ENCODE measurements at regions not wholly inside any gene's neighbourhood (a gene's known extent, or its start where the extent isn't known, plus 50 kb on each side); places are given as distances from the start of the nearest gene placed in this dataset.

- H3K36me3 Mint-ChIP-seq (ENCODE audit: insufficient read depth in 1 of 3, low read depth in 3 of 3) = peaks cover 0 to 4% (median 0%) of the 10 kb centered on the region in 3 experiments; a peak in 3 of 7 replicates
- H3K9me3 ChIP-seq (ENCODE audit: control insufficient read depth, low read depth, low read length) = no peaks in the 10 kb centered on the region
- no peaks in the 10 kb centered on the region for H3K79me1 ChIP-seq (ENCODE audit: insufficient read depth, low read depth, low read length, poor library complexity, severe bottlenecking)
- H3K23me2 ChIP-seq (ENCODE audit: insufficient read length, low read depth, low read length, poor library complexity, severe bottlenecking) = no peaks in the 10 kb centered on the region
- H3K4me3 Mint-ChIP-seq = no peak overlapping the region
- H2BK15ac ChIP-seq (ENCODE audit: low read depth, low read length) = no peak overlapping the region
- H3K4me1 Mint-ChIP-seq = peaks cover 8 to 9% of the 10 kb centered on the region in 2 experiments
- H3K14ac ChIP-seq (ENCODE audit: insufficient read depth, low read length) = no peak overlapping the region
- H3K9ac ChIP-seq (ENCODE audit: extremely low read depth, insufficient read length, low read length) = no peak overlapping the region
- no peak for TF ChIP-seq CTCF (conservative IDR thresholded peaks at IDR 0.05)
- no peaks in the 10 kb centered on the region for H3K27me3 ChIP-seq (ENCODE audit: insufficient read depth, low read length)
- no peak overlapping the region for H2BK20ac ChIP-seq (ENCODE audit: low read depth, low read length, poor library complexity, severe bottlenecking)
- no peaks in the 10 kb centered on the region for H3K79me2 ChIP-seq (ENCODE audit: insufficient read depth, low read length)
- H3K27ac ChIP-seq (ENCODE audit: insufficient read length, low read depth, low read length) = no peak overlapping the region
- no peak overlapping the region for H4K5ac ChIP-seq (ENCODE audit: insufficient read length, low read depth, low read length)
- WGBS (ENCODE audit: extremely low coverage, insufficient read length, low lambda C conversion rate) = no CpG with 5 or more reads among the region's 1 CpG
- peaks cover 4 to 5% of the 10 kb centered on the region in 2 experiments; a peak in 4 of 5 replicates for H3K9me3 Mint-ChIP-seq
- peaks cover 3% of the 10 kb centered on the region; the same call in 1 of the 2 replicates for H3K27me3 Mint-ChIP-seq (ENCODE audit: low read depth)
- no peaks in the 10 kb centered on the region for H4K20me1 ChIP-seq (ENCODE audit: control insufficient read depth, insufficient read depth, insufficient read length)
- H2BK120ac ChIP-seq (ENCODE audit: low read depth, low read length, poor library complexity, severe bottlenecking) = no peak overlapping the region
- no peak overlapping the region for H4K8ac ChIP-seq (replicated peaks; ENCODE audit: insufficient read length, low read depth, low read length)
- no peak overlapping the region for H3K56ac ChIP-seq (ENCODE audit: insufficient read length, low read depth, low read length)
- no peak overlapping the region for H3K23ac ChIP-seq (ENCODE audit: insufficient read length, low read depth, low read length)
- no peak overlapping the region for H2AK5ac ChIP-seq (ENCODE audit: insufficient read length, low read length)
- no peak overlapping the region for H3K4me2 ChIP-seq (ENCODE audit: insufficient read depth, insufficient read length, low read length)
- H3K18ac ChIP-seq (ENCODE audit: insufficient read length, low read depth, low read length) = no peak overlapping the region
- no peak overlapping the region for H2AFZ ChIP-seq (ENCODE audit: low read length)
- no peak overlapping the region for H2BK5ac ChIP-seq (ENCODE audit: insufficient read length, low read length)
- no peak overlapping the region for H2BK12ac ChIP-seq (ENCODE audit: insufficient read length, low read depth, low read length)
- no peak for DNase-seq
- no peak overlapping the region for H4K91ac ChIP-seq (ENCODE audit: insufficient read length, low read depth, low read length)
- H3K4me1 ChIP-seq (ENCODE audit: insufficient read depth, low read length) = 0 out of 2 replicates have a peak, but pooled peaks cover 2% of the 10 kb centered on the region
- no peak overlapping the region for H3K4ac ChIP-seq (ENCODE audit: low read depth, low read length)
- H3T11ph ChIP-seq (ENCODE audit: low read length) = no peak overlapping the region
- H3K27ac Mint-ChIP-seq = no peak overlapping the region
These were observed 169.8 kb downstream of the CD47 start for GRCh38 chr3:107921038-107921437.

Data from H9 (cell line).